ENCODE measurements at regions not wholly inside any gene's neighbourhood (a gene's known extent, or its start where the extent isn't known, plus 50 kb on each side); places are given as distances from the start of the nearest gene placed in this dataset.
"Not testable (repeated sequence)": the region's sequence is repeated elsewhere in the genome, so short reads cannot be mapped to it uniquely, and the experiment has no call there.

- TF ChIP-seq POLR2A, CTCF (IDR thresholded peaks at IDR 0.05): not testable (repeated sequence)
Measured at GRCh38 chr5:5831622-5832021, 409.1 kb downstream of the ICE1 start.

All from adrenal gland (tissue), 5 donors.